ENCODE measurements at regions not wholly inside any gene's neighbourhood (a gene's known extent, or its start where the extent isn't known, plus 50 kb on each side); places are given as distances from the start of the nearest gene placed in this dataset.

GRCh38 chr2:240372101-240372500 lies 63.4 kb upstream of the GPC1 start:
- intact Hi-C loops (cut with micrococcal nuclease), result no loop called here
- POLR2A ChIA-PET (ENCODE audit: partially characterized antibody), result no interaction called here
- no peak overlapping the region for H3K4me3 Mint-ChIP-seq

GRCh38 chr2:240373289-240373885 lies 62.1 kb upstream of the GPC1 start:
- CTCF ChIA-PET (ENCODE audit: partially characterized antibody), result no interaction called here
- Histone ChIP-seq H3K4me1 (ENCODE audit: insufficient read depth, low read length) (no peaks in the 10 kb centered on the region), H3K4me3 (ENCODE audit: low read length in 2 of 2) (no peak overlapping the region), H3K36me3 (ENCODE audit: insufficient read depth, low read length) (no peaks in the 10 kb centered on the region), H3K27ac (ENCODE audit: low read depth, low read length) (no peak overlapping the region), H3K9me3 (ENCODE audit: control insufficient read depth in 1 of 2, low read length in 2 of 2) (no peaks in the 10 kb centered on the region), H3K27me3 (ENCODE audit: insufficient read depth, low read length) (no peaks in the 10 kb centered on the region)
- H3K27me3 Mint-ChIP-seq, result no peaks in the 10 kb centered on the region
- intact Hi-C loops (cut with micrococcal nuclease), result no loop called here
- H3K4me3 Mint-ChIP-seq, result no peak overlapping the region
- H3K36me3 Mint-ChIP-seq, result no peaks in the 10 kb centered on the region
- no peaks in the 10 kb centered on the region for H3K9me3 Mint-ChIP-seq
- H3K27ac Mint-ChIP-seq, result no peak overlapping the region
- no peak for DNase-seq
- no peaks in the 10 kb centered on the region for H3K4me1 Mint-ChIP-seq
- POLR2A ChIA-PET (ENCODE audit: partially characterized antibody), result no interaction called here

More at GRCh38 chr2:240372101-240372500, 63.4 kb upstream of the GPC1 start:
- H3K4me1 Mint-ChIP-seq, result no peaks in the 10 kb centered on the region
- Histone ChIP-seq H3K9me3 (ENCODE audit: control insufficient read depth in 1 of 2, low read length in 2 of 2) (no peaks in the 10 kb centered on the region), H3K4me1 (ENCODE audit: insufficient read depth, low read length) (no peaks in the 10 kb centered on the region), H3K27ac (ENCODE audit: low read depth, low read length) (no peak overlapping the region), H3K4me3 (ENCODE audit: low read length in 2 of 2) (no peak overlapping the region), H3K36me3 (ENCODE audit: insufficient read depth, low read length) (no peaks in the 10 kb centered on the region), H3K27me3 (ENCODE audit: insufficient read depth, low read length) (no peaks in the 10 kb centered on the region)
- H3K27me3 Mint-ChIP-seq, result peaks cover 0 to 1% of the 10 kb centered on the region in 2 donors
- no peak overlapping the region for H3K27ac Mint-ChIP-seq
- H3K9me3 Mint-ChIP-seq, result no peaks in the 10 kb centered on the region
- H3K36me3 Mint-ChIP-seq, result no peaks in the 10 kb centered on the region
- DNase-seq, result no peak
- CTCF ChIA-PET (ENCODE audit: partially characterized antibody), result no interaction called here

- no peaks in the 10 kb centered on the region for H3K4me1 ChIP-seq (ENCODE audit: insufficient read depth, low read length)
- Mint-ChIP-seq H3K27me3 (no peaks in the 10 kb centered on the region), H3K9me3 (no peaks in the 10 kb centered on the region), H3K36me3 (no peaks in the 10 kb centered on the region), H3K4me1 (no peaks in the 10 kb centered on the region), H3K27ac (no peak overlapping the region), H3K4me3 (no peak overlapping the region)
- no peak overlapping the region for H3K4me3 ChIP-seq (ENCODE audit: low read length in 2 of 2)
- H3K36me3 ChIP-seq (ENCODE audit: insufficient read depth, low read length), result no peaks in the 10 kb centered on the region
- H3K9me3 ChIP-seq (ENCODE audit: control insufficient read depth in 1 of 2, low read length in 2 of 2), result no peaks in the 10 kb centered on the region
- H3K27me3 ChIP-seq (ENCODE audit: insufficient read depth, low read length), result no peaks in the 10 kb centered on the region
- ChIA-PET CTCF (ENCODE audit: partially characterized antibody) (no interaction called here), POLR2A (ENCODE audit: partially characterized antibody) (no interaction called here)
- DNase-seq, result no peak
- intact Hi-C loops (cut with micrococcal nuclease), result no loop called here
- no peak overlapping the region for H3K27ac ChIP-seq (ENCODE audit: low read depth, low read length)
Measured at GRCh38 chr2:240374085-240374907, 61.2 kb upstream of the GPC1 start.

- intact Hi-C loops (cut with micrococcal nuclease), result no loop called here
- CTCF ChIA-PET (ENCODE audit: partially characterized antibody), result no interaction called here
Measured at GRCh38 chr2:240375024-240375645, 60.3 kb upstream of the GPC1 start.

GRCh38 chr2:240376739-240377138 lies 58.7 kb upstream of the GPC1 start:
- no peak overlapping the region for H3K4me3 ChIP-seq (ENCODE audit: low read length in 2 of 2)
- H3K36me3 Mint-ChIP-seq, result no peaks in the 10 kb centered on the region
- H3K4me3 Mint-ChIP-seq, result no peak overlapping the region
- CTCF ChIA-PET (ENCODE audit: partially characterized antibody), result no interaction called here
- H3K36me3 ChIP-seq (ENCODE audit: insufficient read depth, low read length), result no peaks in the 10 kb centered on the region
- H3K27me3 ChIP-seq (ENCODE audit: insufficient read depth, low read length), result no peaks in the 10 kb centered on the region
- intact Hi-C loops (cut with micrococcal nuclease), result no loop called here
- H3K27ac Mint-ChIP-seq, result no peak overlapping the region
- no peak for DNase-seq
- peaks cover 0 to 5% (median 0%) of the 10 kb centered on the region in 8 donors for H3K9me3 Mint-ChIP-seq
- no peak overlapping the region for H3K27ac ChIP-seq (ENCODE audit: low read depth, low read length)
- no peaks in the 10 kb centered on the region for H3K9me3 ChIP-seq (ENCODE audit: control insufficient read depth in 1 of 2, low read length in 2 of 2)
- no peaks in the 10 kb centered on the region for H3K4me1 ChIP-seq (ENCODE audit: insufficient read depth, low read length)
- no peaks in the 10 kb centered on the region for H3K4me1 Mint-ChIP-seq
- no peaks in the 10 kb centered on the region for H3K27me3 Mint-ChIP-seq
- POLR2A ChIA-PET (ENCODE audit: partially characterized antibody), result no interaction called here

More at GRCh38 chr2:240375024-240375645, 60.3 kb upstream of the GPC1 start:
- peaks cover 0 to 2% (median 0%) of the 10 kb centered on the region in 8 donors for H3K9me3 Mint-ChIP-seq
- Histone ChIP-seq H3K9me3 (ENCODE audit: control insufficient read depth in 1 of 2, low read length in 2 of 2) (no peaks in the 10 kb centered on the region), H3K27ac (ENCODE audit: low read depth, low read length) (no peak overlapping the region), H3K36me3 (ENCODE audit: insufficient read depth, low read length) (no peaks in the 10 kb centered on the region), H3K4me1 (ENCODE audit: insufficient read depth, low read length) (no peaks in the 10 kb centered on the region), H3K27me3 (ENCODE audit: insufficient read depth, low read length) (no peaks in the 10 kb centered on the region), H3K4me3 (ENCODE audit: low read length in 2 of 2) (no peak overlapping the region)
- no peak overlapping the region for H3K4me3 Mint-ChIP-seq
- H3K36me3 Mint-ChIP-seq, result no peaks in the 10 kb centered on the region
- DNase-seq, result no peak
- no peaks in the 10 kb centered on the region for H3K4me1 Mint-ChIP-seq
- no peaks in the 10 kb centered on the region for H3K27me3 Mint-ChIP-seq
- POLR2A ChIA-PET (ENCODE audit: partially characterized antibody), result no interaction called here
- H3K27ac Mint-ChIP-seq, result no peak overlapping the region

- no peaks in the 10 kb centered on the region for H3K36me3 ChIP-seq (ENCODE audit: insufficient read depth, low read length)
- intact Hi-C loops (cut with micrococcal nuclease), result no loop called here
- no peak overlapping the region for H3K4me3 ChIP-seq (ENCODE audit: low read length in 2 of 2)
- H3K27me3 ChIP-seq (ENCODE audit: insufficient read depth, low read length), result no peaks in the 10 kb centered on the region
- H3K9me3 Mint-ChIP-seq, result peaks cover 0 to 5% (median 0%) of the 10 kb centered on the region in 8 donors
- no peaks in the 10 kb centered on the region for H3K9me3 ChIP-seq (ENCODE audit: control insufficient read depth in 1 of 2, low read length in 2 of 2)
- H3K4me3 Mint-ChIP-seq, result no peak overlapping the region
- no peaks in the 10 kb centered on the region for H3K4me1 ChIP-seq (ENCODE audit: insufficient read depth, low read length)
- no peak for DNase-seq
- no peak overlapping the region for H3K27ac ChIP-seq (ENCODE audit: low read depth, low read length)
- no peaks in the 10 kb centered on the region for H3K36me3 Mint-ChIP-seq
- H3K27ac Mint-ChIP-seq, result no peak overlapping the region
- CTCF ChIA-PET (ENCODE audit: partially characterized antibody), result no interaction called here
- H3K4me1 Mint-ChIP-seq, result no peaks in the 10 kb centered on the region
- POLR2A ChIA-PET (ENCODE audit: partially characterized antibody), result no interaction called here
- H3K27me3 Mint-ChIP-seq, result no peaks in the 10 kb centered on the region
Measured at GRCh38 chr2:240377366-240377765, 58.1 kb upstream of the GPC1 start.

GRCh38 chr2:240379089-240379636 lies 56.3 kb upstream of the GPC1 start:
- Histone ChIP-seq H3K9me3 (ENCODE audit: control insufficient read depth in 1 of 2, low read length in 2 of 2) (no peaks in the 10 kb centered on the region), H3K27me3 (ENCODE audit: insufficient read depth, low read length) (no peaks in the 10 kb centered on the region), H3K27ac (ENCODE audit: low read depth, low read length) (no peak overlapping the region), H3K4me3 (ENCODE audit: low read length in 2 of 2) (no peak overlapping the region), H3K36me3 (ENCODE audit: insufficient read depth, low read length) (no peaks in the 10 kb centered on the region), H3K4me1 (ENCODE audit: insufficient read depth, low read length) (no peaks in the 10 kb centered on the region)
- intact Hi-C loops (cut with micrococcal nuclease), result no loop called here
- Mint-ChIP-seq H3K36me3 (no peaks in the 10 kb centered on the region), H3K27ac (peak overlapping the region in 1 of 7 donors; percentile 43), H3K9me3 (peaks cover 0 to 5% (median 0%) of the 10 kb centered on the region in 8 donors), H3K4me1 (no peaks in the 10 kb centered on the region), H3K4me3 (no peak overlapping the region), H3K27me3 (no peaks in the 10 kb centered on the region)
- POLR2A ChIA-PET (ENCODE audit: partially characterized antibody), result no interaction called here
- DNase-seq, result no peak
- CTCF ChIA-PET (ENCODE audit: partially characterized antibody), result no interaction called here

Data from CD4-positive, alpha-beta memory T cell (primary cell).